Activated naive CD8-positive, alpha-beta T cell treated with anti-CD3 and anti-CD28 coated beads for 36 hours (primary cell): ENCODE measurements at regions not wholly inside any gene's neighbourhood (a gene's known extent, or its start where the extent isn't known, plus 50 kb on each side); places are given as distances from the start of the nearest gene placed in this dataset.
"Not testable (repeated sequence)": the region's sequence is repeated elsewhere in the genome, so short reads cannot be mapped to it uniquely, and the experiment has no call there.

Source experiments
- DNase-seq: peaks from one replicate; pipeline ENCODE4 v3.0.0; 2021
- H3K27ac Mint-ChIP-seq: one replicate; pipeline ENCODE4 v1.8.0; 2022; ENCODE audit warnings: mild to moderate bottlenecking, moderate library complexity, mixed read lengths
- H3K27me3 Mint-ChIP-seq: one replicate; pipeline ENCODE4 v1.8.0; 2022; ENCODE audit warnings: mild to moderate bottlenecking, mixed read lengths
- H3K36me3 Mint-ChIP-seq: one replicate; pipeline ENCODE4 v1.8.0; 2021; ENCODE audit warnings: mild to moderate bottlenecking, mixed read lengths
- H3K4me1 Mint-ChIP-seq: one replicate; pipeline ENCODE4 v1.8.0; 2021; ENCODE audit warnings: mixed read lengths
- H3K4me3 Mint-ChIP-seq: one replicate; pipeline ENCODE4 v1.8.0; 2022; ENCODE audit warnings: mild to moderate bottlenecking, moderate library complexity, mixed read lengths
- H3K9me3 Mint-ChIP-seq: one replicate; pipeline ENCODE4 v1.8.0; 2022; ENCODE audit warnings: mixed read lengths

- no peaks in the 10 kb centered on the region for H3K9me3 Mint-ChIP-seq
- no peak for DNase-seq
- peaks cover 13% of the 10 kb centered on the region for H3K27me3 Mint-ChIP-seq
- no peak overlapping the region for H3K27ac Mint-ChIP-seq
- H3K4me1 Mint-ChIP-seq = no peaks in the 10 kb centered on the region
- no peak overlapping the region for H3K4me3 Mint-ChIP-seq
- H3K36me3 Mint-ChIP-seq = no peaks in the 10 kb centered on the region
Observed at GRCh38 chr1:30524840-30525617, 198.4 kb downstream of the MATN1 start.

- not testable (repeated sequence) for H3K4me1 Mint-ChIP-seq, H3K36me3 Mint-ChIP-seq, DNase-seq, H3K27ac Mint-ChIP-seq, H3K4me3 Mint-ChIP-seq, H3K9me3 Mint-ChIP-seq
- peaks cover 13% of the 10 kb centered on the region for H3K27me3 Mint-ChIP-seq
Observed at GRCh38 chr1:30524025-30524555, 199.3 kb downstream of the MATN1 start.

- Mint-ChIP-seq H3K9me3 (no peaks in the 10 kb centered on the region), H3K27ac (no peak overlapping the region), H3K36me3 (no peaks in the 10 kb centered on the region), H3K4me1 (no peaks in the 10 kb centered on the region), H3K4me3 (no peak overlapping the region), H3K27me3 (peaks cover 13% of the 10 kb centered on the region)
- no peak for DNase-seq
Observed at GRCh38 chr1:30523055-30524020, 200.0 kb downstream of the MATN1 start.

DNA sequence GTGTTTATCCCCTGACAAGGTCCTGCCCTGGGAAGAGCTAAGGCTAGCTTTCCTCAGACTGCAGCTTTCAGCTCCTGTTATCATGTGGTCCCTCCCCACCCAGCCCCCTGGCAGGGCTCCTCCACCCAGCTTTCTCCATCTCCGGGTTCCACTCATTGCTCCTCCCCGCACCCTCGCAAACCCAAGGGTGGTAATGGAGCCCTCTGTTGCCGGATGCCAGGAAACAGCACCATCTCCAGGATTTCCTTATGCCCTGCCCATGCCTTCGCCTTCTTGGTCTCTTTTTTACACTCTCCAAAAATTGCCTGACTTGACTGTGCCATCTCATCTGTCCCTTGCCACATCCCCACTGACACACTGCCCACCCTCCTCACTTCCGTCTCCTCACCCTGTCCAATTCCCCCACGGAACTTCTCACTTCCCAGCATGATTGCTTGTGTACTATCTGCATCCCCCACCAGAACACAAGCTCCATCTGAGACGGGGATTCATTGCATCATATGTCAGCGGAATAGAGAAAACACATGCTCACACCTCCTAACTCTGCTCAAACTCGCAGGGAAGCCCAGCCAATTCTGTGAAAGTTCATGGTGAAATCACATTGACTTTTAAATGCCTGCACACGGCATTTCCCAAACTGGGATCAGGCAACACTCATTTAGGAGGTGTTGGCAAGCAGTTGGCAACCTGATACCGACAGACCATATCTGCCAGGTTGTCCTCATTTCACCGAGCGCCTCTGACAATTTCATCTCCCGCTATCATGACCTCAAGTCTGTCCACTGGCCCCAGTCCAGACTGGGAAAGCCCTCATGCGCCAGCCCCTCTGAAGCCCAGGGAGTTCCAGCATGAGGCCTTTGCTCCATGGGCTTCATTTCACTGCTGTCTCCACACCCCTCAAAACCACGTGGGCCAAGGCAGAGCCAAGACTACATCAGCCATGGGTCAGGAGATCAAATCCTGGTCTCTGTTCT lies 201.1 kb downstream of the MATN1 start:
- Mint-ChIP-seq H3K4me3 (no peak overlapping the region), H3K4me1 (no peaks in the 10 kb centered on the region), H3K36me3 (no peaks in the 10 kb centered on the region), H3K9me3 (no peaks in the 10 kb centered on the region), H3K27me3 (peaks cover 13% of the 10 kb centered on the region), H3K27ac (no peak overlapping the region)
- no peak for DNase-seq

DNA sequence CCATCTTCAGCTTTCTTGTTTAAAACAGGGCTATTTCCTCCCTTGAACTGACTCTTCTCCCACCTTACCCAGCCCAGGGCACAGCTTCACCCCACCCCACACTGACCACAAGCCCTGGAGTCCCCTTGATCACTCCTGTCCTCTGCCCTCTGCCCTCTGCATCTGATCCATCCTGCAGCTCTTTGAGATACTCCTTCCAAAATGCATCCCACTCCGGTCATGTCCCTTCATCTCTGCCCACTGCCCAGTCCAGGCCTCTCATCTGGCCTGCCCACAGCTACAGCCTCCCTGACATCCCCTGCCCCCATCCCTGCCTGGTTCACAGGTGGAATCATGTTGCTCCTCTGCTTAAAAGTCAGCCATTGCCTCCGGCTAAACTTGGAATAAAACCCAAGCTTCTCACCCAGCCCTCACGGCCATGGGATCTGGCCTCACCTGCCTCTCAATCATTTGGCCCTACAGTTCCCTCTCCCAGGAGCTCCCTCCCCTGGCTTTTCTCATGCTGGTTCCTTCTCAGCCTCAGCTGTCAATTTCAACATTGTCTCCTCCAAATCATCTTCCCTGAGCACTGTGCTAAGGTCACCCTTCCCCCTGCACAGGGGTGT lies 202.0 kb downstream of the MATN1 start:
- Mint-ChIP-seq H3K4me3 (no peak overlapping the region), H3K36me3 (no peaks in the 10 kb centered on the region), H3K4me1 (no peaks in the 10 kb centered on the region), H3K27me3 (peaks cover 13% of the 10 kb centered on the region), H3K27ac (no peak overlapping the region), H3K9me3 (no peaks in the 10 kb centered on the region)
- DNase-seq = no peak

DNA sequence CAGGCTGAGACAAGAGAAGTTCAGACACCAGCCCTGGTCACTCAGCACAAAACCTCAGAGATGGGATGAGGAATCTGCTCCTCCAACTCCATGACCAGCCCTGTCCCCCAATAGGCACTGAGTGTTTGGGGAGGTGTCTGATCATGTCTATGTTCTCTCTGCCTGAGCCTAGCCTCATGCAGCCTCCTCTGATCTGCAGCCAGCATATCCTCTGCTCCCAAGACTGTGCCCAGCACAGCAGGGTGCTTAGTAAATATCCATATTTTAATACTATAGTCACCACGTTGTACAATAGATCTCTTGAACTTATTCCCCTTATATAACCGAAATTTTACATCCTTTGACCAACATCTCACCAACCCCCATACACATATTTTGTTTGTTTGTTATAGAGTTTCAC lies 202.9 kb downstream of the MATN1 start:
- H3K27me3 Mint-ChIP-seq = peaks cover 11% of the 10 kb centered on the region
- H3K36me3 Mint-ChIP-seq = no peaks in the 10 kb centered on the region
- H3K9me3 Mint-ChIP-seq = no peaks in the 10 kb centered on the region
- H3K27ac Mint-ChIP-seq = no peak overlapping the region
- H3K4me1 Mint-ChIP-seq = no peaks in the 10 kb centered on the region
- H3K4me3 Mint-ChIP-seq = no peak overlapping the region
- no peak for DNase-seq

GRCh38 chr1:30519201-30519763 lies 204.1 kb downstream of the MATN1 start:
- Mint-ChIP-seq H3K27ac (no peak overlapping the region), H3K9me3 (no peaks in the 10 kb centered on the region), H3K36me3 (no peaks in the 10 kb centered on the region), H3K4me3 (no peak overlapping the region), H3K4me1 (no peaks in the 10 kb centered on the region), H3K27me3 (peaks cover 5% of the 10 kb centered on the region)
- DNase-seq = no peak

DNA sequence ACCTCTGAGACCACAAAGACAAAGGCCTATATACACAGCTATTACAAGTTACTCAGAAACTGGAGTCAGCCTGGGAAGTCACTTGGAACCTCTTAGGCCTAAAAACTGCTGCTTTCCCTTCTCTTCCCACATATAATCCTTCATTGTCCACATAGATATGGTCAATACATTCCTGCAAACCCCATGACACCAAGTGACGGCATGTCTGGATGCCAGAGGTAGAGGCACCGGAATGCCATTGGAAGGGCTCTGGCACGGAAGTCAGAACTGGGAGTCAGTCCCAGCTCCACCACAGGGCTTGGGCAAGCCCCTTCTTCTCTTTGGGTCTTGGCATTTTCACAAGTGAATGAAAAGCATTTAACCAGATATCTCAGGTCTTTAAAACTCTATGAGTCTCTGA lies 204.7 kb downstream of the MATN1 start:
- H3K27ac Mint-ChIP-seq = no peak overlapping the region

GRCh38 chr1:30518186-30518585 lies 205.2 kb downstream of the MATN1 start:
- H3K4me3 Mint-ChIP-seq = no peak overlapping the region
- no peak overlapping the region for H3K27ac Mint-ChIP-seq
- H3K9me3 Mint-ChIP-seq = no peaks in the 10 kb centered on the region
- no peaks in the 10 kb centered on the region for H3K36me3 Mint-ChIP-seq
- no peaks in the 10 kb centered on the region for H3K4me1 Mint-ChIP-seq
- no peak for DNase-seq
- H3K27me3 Mint-ChIP-seq = peaks cover 5% of the 10 kb centered on the region

More for the DNA sequence above, 204.7 kb downstream of the MATN1 start:
- Mint-ChIP-seq H3K4me3 (no peak overlapping the region), H3K36me3 (no peaks in the 10 kb centered on the region), H3K4me1 (no peaks in the 10 kb centered on the region), H3K9me3 (no peaks in the 10 kb centered on the region), H3K27me3 (peaks cover 5% of the 10 kb centered on the region)
- DNase-seq = no peak

DNA sequence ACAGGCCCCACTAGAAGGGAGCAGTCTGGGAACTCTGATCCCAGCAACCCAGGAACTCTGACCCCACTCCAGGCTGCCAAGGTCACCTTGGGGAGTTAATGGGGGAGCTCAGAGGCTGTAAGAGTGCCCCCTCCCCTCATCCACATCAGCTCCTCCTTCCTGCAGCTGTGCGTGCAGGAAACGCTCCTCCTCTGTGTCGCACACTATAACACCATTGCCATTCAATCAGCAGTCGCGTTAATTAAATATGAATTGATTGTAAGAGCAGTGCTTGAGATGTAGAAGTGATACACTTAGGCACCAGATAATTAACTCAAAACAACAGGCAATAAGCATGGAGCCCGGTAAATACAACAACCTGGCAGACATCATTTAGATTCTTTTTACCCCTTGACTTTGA lies 205.7 kb downstream of the MATN1 start:
- DNase-seq, H3K9me3 Mint-ChIP-seq, H3K27me3 Mint-ChIP-seq, H3K4me3 Mint-ChIP-seq, H3K4me1 Mint-ChIP-seq, H3K27ac Mint-ChIP-seq, H3K36me3 Mint-ChIP-seq: not testable (repeated sequence)

GRCh38 chr1:30517241-30517640 lies 206.1 kb downstream of the MATN1 start:
- H3K4me3 Mint-ChIP-seq, H3K36me3 Mint-ChIP-seq, H3K27ac Mint-ChIP-seq, H3K9me3 Mint-ChIP-seq, H3K4me1 Mint-ChIP-seq, H3K27me3 Mint-ChIP-seq, DNase-seq: not testable (repeated sequence)

DNA sequence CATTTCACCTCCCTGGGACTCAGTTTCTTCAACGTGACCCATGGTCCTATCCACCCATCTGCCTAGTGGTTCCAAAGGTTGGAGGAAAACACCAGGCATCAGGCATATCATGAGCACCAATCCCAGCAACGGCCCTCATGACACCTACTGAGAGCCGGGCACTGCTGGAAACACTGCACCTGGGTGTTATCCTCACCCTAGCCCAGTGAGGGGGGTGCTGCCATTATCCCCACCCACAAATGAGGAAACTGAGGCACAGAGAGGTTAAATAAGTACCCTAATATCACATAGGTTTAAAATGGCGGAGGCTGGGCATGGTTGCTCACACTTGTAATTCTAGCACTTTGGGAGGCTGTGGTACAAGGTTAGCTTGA lies 206.9 kb downstream of the MATN1 start:
- H3K27me3 Mint-ChIP-seq = peaks cover 3% of the 10 kb centered on the region
- H3K27ac Mint-ChIP-seq = no peak overlapping the region
- H3K9me3 Mint-ChIP-seq = no peaks in the 10 kb centered on the region
- no peaks in the 10 kb centered on the region for H3K36me3 Mint-ChIP-seq
- DNase-seq = no peak
- H3K4me3 Mint-ChIP-seq = no peak overlapping the region
- H3K4me1 Mint-ChIP-seq = no peaks in the 10 kb centered on the region

DNA sequence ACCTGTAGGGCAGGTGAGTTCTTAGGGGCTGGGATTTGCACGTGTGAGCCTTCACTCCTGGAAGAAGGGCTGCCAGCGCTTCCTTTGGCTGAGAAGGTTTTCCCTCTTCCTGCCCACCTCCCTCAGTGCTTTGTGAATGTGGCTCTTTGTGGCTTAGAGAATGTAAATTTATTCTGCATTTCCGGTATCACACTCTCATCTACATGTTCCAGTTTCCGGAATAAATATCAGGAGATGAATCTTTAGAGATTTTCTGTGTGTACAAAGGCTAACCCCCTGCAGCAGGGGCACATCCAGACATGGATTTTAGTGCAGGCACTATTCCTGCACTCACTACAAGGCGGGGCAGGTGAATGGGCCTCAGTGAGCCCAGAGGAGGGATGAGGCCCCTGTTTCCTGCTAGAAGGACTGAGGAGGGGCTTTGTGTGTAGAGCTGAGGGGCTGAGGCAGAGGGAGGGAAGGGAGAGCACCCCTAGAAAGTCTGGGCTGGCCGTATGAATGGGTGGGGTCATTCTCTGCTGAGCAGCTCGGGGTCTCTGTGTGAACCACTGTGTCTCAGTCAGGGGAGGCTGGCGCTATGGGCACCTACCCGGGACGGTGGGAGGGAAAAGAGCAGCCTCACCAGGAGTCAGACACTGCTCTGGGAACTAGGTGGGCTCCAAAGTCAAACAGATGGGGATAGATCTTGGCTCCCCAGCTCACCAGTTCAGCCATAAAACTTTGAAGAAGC lies 207.5 kb downstream of the MATN1 start:
- H3K27me3 Mint-ChIP-seq = peaks cover 3% of the 10 kb centered on the region
- no peaks in the 10 kb centered on the region for H3K36me3 Mint-ChIP-seq
- no peaks in the 10 kb centered on the region for H3K4me1 Mint-ChIP-seq
- no peak for DNase-seq
- no peak overlapping the region for H3K27ac Mint-ChIP-seq
- no peak overlapping the region for H3K4me3 Mint-ChIP-seq
- no peaks in the 10 kb centered on the region for H3K9me3 Mint-ChIP-seq
